ENCODE measurements at regions not wholly inside any gene's neighbourhood (a gene's known extent, or its start where the extent isn't known, plus 50 kb on each side); places are given as distances from the start of the nearest gene placed in this dataset.

GRCh38 chr21:31606081-31606874 is 53.2 kb upstream of the SOD1 start (continued):
- TF ChIP-seq ZNF518B (CRISPR knock-in tag; IDR thresholded peaks at IDR 0.05): no peak
- TF ChIP-seq ZNF217 (CRISPR knock-in tag; IDR thresholded peaks at IDR 0.05): no peak
- no peak for TF ChIP-seq FOS (IDR thresholded peaks at IDR 0.05; ENCODE audit: extremely low read depth, insufficient read length)
- no peak for TF ChIP-seq SRSF9 (IDR thresholded peaks at IDR 0.05; ENCODE audit: borderline replicate concordance, low read depth, low read length)
- no peak for TF ChIP-seq ZNF780A (CRISPR knock-in tag; IDR thresholded peaks at IDR 0.05)
- no peak for TF ChIP-seq ATF2 (CRISPR knock-in tag; IDR thresholded peaks at IDR 0.05)
- no peak for TF ChIP-seq ZNF175 (CRISPR knock-in tag; IDR thresholded peaks at IDR 0.05; ENCODE audit: low read depth)
